ENCODE measurements at regions not wholly inside any gene's neighbourhood (a gene's known extent, or its start where the extent isn't known, plus 50 kb on each side); places are given as distances from the start of the nearest gene placed in this dataset.
"Not testable (repeated sequence)": the region's sequence is repeated elsewhere in the genome, so short reads cannot be mapped to it uniquely, and the experiment has no call there.

DNA sequence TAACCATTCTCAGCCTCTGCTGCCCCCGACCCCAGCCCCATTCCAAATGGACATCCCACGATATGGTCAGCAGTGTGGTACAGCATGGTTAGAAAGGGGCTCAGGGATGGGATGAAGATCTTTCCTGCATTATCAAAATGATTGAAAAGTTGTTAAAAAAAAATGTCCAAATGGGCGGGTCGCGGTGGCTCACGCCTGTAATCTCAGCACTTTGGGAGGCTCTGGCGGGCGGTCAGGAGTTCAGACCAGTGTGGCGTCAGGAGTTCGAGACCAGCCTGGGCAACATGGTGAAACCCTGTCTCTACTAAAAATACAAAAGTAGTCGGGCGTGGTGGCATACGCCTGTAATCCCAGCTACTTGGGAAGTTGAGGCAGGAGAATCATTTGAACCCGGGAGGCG lies 54.3 kb upstream of the ZNF254 start:
- no peak for DNase-seq (ENCODE audit: low read depth)
- TF ChIP-seq, protein P1, sequence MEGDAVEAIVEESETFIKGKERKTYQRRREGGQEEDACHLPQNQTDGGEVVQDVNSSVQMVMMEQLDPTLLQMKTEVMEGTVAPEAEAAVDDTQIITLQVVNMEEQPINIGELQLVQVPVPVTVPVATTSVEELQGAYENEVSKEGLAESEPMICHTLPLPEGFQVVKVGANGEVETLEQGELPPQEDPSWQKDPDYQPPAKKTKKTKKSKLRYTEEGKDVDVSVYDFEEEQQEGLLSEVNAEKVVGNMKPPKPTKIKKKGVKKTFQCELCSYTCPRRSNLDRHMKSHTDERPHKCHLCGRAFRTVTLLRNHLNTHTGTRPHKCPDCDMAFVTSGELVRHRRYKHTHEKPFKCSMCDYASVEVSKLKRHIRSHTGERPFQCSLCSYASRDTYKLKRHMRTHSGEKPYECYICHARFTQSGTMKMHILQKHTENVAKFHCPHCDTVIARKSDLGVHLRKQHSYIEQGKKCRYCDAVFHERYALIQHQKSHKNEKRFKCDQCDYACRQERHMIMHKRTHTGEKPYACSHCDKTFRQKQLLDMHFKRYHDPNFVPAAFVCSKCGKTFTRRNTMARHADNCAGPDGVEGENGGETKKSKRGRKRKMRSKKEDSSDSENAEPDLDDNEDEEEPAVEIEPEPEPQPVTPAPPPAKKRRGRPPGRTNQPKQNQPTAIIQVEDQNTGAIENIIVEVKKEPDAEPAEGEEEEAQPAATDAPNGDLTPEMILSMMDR (IDR thresholded peaks at IDR 0.05; ENCODE audit: insufficient read depth, low read depth, low read length): no peak
- H3K4me3 ChIP-seq (ENCODE audit: low read depth, low read length): peak overlapping the region; percentile 82

GRCh38 chr19:24033301-24033962 lies 53.6 kb upstream of the ZNF254 start:
- TF ChIP-seq, protein P1 (IDR thresholded peaks at IDR 0.05; ENCODE audit: insufficient read depth, low read depth, low read length): no peak
- peak overlapping the region; percentile 82 for H3K4me3 ChIP-seq (ENCODE audit: low read depth, low read length)
- DNase-seq (ENCODE audit: low read depth): peak; percentile 93

DNA sequence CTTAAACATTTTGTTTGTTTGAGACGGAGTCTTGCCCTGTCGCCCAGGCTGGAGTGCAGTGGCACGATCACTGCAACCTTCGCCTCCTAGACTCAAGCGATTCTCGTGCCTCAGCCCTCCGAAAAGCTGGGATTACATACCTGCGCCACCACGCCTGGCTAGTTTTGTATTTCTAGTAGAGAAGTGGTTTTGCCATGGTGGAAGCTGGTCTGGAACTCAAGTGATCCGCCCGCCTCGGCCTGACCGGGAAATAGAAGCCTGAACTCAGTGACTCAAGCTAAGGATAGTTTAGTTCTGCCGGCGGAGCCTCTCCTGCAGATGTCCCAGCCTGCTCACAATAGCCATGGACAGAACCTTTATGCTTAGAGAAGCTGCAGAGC lies 53.0 kb upstream of the ZNF254 start:
- peak overlapping the region; percentile 82 for H3K4me3 ChIP-seq (ENCODE audit: low read depth, low read length)
- peak; percentile 74 for DNase-seq (ENCODE audit: low read depth)
- TF ChIP-seq, protein P1 (IDR thresholded peaks at IDR 0.05; ENCODE audit: insufficient read depth, low read depth, low read length): no peak

DNA sequence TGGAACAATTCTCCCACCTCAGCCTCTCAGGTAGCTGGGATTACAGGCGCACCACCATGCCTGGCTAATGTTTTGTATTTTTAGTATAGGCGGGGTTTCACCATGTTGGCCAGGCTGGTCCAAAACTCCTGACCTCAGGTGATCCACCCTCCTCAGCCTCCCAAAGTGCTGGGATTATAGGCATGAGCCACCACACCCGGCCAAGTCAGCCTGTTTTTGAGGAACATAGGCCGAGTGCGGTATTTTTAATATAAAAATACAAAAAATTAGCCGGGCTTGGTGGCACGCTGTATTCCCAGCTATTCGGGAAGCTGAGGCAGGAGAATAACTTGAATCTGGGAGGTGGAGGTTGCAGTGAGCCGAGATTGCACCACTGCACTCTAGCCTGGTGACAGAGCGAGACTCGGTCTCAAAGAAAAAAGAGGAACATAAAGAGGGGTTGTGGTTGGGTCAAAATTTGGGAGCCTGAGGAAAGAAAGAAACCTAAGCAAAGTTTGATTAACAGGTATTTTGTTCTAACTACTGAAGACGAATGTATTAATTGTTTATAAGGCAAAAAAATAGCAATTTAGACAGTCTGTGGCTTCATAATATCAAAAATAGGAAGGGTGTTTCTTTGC lies 51.6 kb upstream of the ZNF254 start:
- H3K4me3 ChIP-seq (ENCODE audit: low read depth, low read length): peak overlapping the region; percentile 82
- not testable (repeated sequence) for DNase-seq (ENCODE audit: low read depth)

Small RNA genes in the stretch of these regions (small RNA-seq; reads per million reads assigned to genes)
- gene RNA5-8SP4: 0.94 reads per million, percentile 7 among the genes with 10 or more reads in this experiment

Data from fibroblast of villous mesenchyme (primary cell).